HCT116 (cell line): ENCODE measurements at regions not wholly inside any gene's neighbourhood (a gene's known extent, or its start where the extent isn't known, plus 50 kb on each side); places are given as distances from the start of the nearest gene placed in this dataset.

Experiments
- ATAC-seq: fragments of 200-7000 bp; cut with Tn5 transposase; 2 replicates; pipeline ENCODE4 v1.9.1; 2020; ENCODE audit warnings: mild to moderate bottlenecking, moderate library complexity
- BruUV-seq: library from RNA; stranded (reverse); fragments of 400-500 nt; replicated peaks from 2 replicates; lab custom pipeline; 2021; lab: Mats Ljungman, UMichigan
- CTCF ChIA-PET: fragments of 300-600 bp; sonication (Branson Sonifier 250); formaldehyde crosslinking; loops from one replicate; lab custom pipeline; 2021; ENCODE audit warnings: antibody characterized with exemption; lab: Charles Lee
- POLR2A ChIA-PET: fragments of 300-600, 350-600 bp; sonication (Branson Sonifier 250); formaldehyde crosslinking; loops from one replicate; lab custom pipeline; 2021; ENCODE audit warnings: antibody characterized with exemption; lab: Charles Lee
- RAD21 ChIA-PET, 2 experiments: fragments of 300-600 bp; sonication (Branson Sonifier 250); formaldehyde crosslinking; loops; one replicate each; lab custom pipeline; 2023; ENCODE audit warnings: low total read pairs in 2 of 2; ENCODE audit not compliant: uncharacterized antibody in 2 of 2, unreplicated experiment in 2 of 2, low non-redundant PET in 1 of 2; lab: Charles Lee
- DNase-seq: peaks from one replicate; pipeline ENCODE4 v3.0.0-alpha.2; 2010; ENCODE audit warnings: low read depth, low spot score
- H2AFZ ChIP-seq: fragments of 200-600 bp; shearing (Covaris generic), sonication (generic); 2 replicates; pipeline ENCODE4 v1.6.1; 2017; ENCODE audit warnings: low read depth, mixed run types, mixed read lengths, antibody characterized with exemption, low read length; ENCODE audit not compliant: poor library complexity, severe bottlenecking
- H3K27ac ChIP-seq: 2 replicates; pipeline ENCODE4 v1.5.1; 2012; ENCODE audit warnings: low read depth, low read length
- H3K27me3 ChIP-seq: fragments of 200-600 bp; sonication (generic); 2 replicates; pipeline ENCODE4 v1.6.1; 2016; ENCODE audit warnings: mixed run types, low read length, mixed read lengths; ENCODE audit not compliant: insufficient read depth
- H3K36me3 ChIP-seq, 2 experiments: fragments of 200-500 bp in 1 of 2; fragments of 200-600 bp in 1 of 2; sonication (Bioruptor generic) in 1 of 2; sonication (generic) in 1 of 2; 2 replicates each; pipeline versions ENCODE4 v1.5.1 to v1.6.1; 2014 to 2016; ENCODE audit warnings: low read length in 2 of 2, inconsistent platforms in 1 of 2, mixed read lengths in 1 of 2, mixed run types in 1 of 2; ENCODE audit not compliant: insufficient read depth in 2 of 2, control insufficient read depth in 1 of 2
- H3K4me1 ChIP-seq, 2 experiments: fragments of 200-600 bp in 1 of 2; sonication (generic) in 1 of 2; 2 replicates each; pipeline versions ENCODE4 v1.5.1 to v1.6.1; 2012 to 2017; ENCODE audit warnings: low read length in 2 of 2, inconsistent platforms in 1 of 2, mild to moderate bottlenecking in 1 of 2, mixed read lengths in 1 of 2, mixed run types in 1 of 2, moderate library complexity in 1 of 2; ENCODE audit not compliant: insufficient read depth in 2 of 2, control insufficient read depth in 1 of 2
- H3K4me2 ChIP-seq: fragments of 200-600 bp; sonication (generic); 2 replicates; pipeline ENCODE4 v1.6.1; 2017; ENCODE audit warnings: mixed run types, low read length, mixed read lengths
- H3K4me3 ChIP-seq, 2 experiments: fragments of 200-600 bp in 1 of 2; sonication (generic) in 1 of 2; replicated peaks in 1 of 2; 2 replicates each; pipeline ENCODE4 v1.5.1; 2011 to 2016; ENCODE audit warnings: low read length in 2 of 2, control low read depth in 1 of 2, low read depth in 1 of 2, mild to moderate bottlenecking in 1 of 2, mixed read lengths in 1 of 2, mixed run types in 1 of 2
- H3K79me2 ChIP-seq: fragments of 200-600 bp; sonication (generic); 2 replicates; pipeline ENCODE4 v1.6.1; 2017; ENCODE audit warnings: mild to moderate bottlenecking, mixed run types, low read length, moderate library complexity, mixed read lengths; ENCODE audit not compliant: insufficient read depth
- H3K9ac ChIP-seq: fragments of 200-600 bp; sonication (generic); 2 replicates; pipeline ENCODE4 v1.6.1; 2016; ENCODE audit warnings: low read length, mixed read lengths
- H3K9me2 ChIP-seq: fragments of 200-600 bp; sonication (generic), shearing (Covaris generic); 2 replicates; pipeline ENCODE4 v1.6.1; 2017; ENCODE audit warnings: mixed run types, mild to moderate bottlenecking, moderate library complexity; ENCODE audit not compliant: insufficient read depth
- H3K9me3 ChIP-seq, 2 experiments: fragments of 200-500 bp in 1 of 2; fragments of 200-600 bp in 1 of 2; sonication (Bioruptor generic) in 1 of 2; sonication (generic) in 1 of 2; 2 replicates each; pipeline ENCODE4 v1.6.1; 2014 to 2017; ENCODE audit warnings: low read length in 2 of 2, mixed read lengths in 2 of 2, inconsistent platforms in 1 of 2, low read depth in 1 of 2, mild to moderate bottlenecking in 1 of 2, mixed run types in 1 of 2, moderate library complexity in 1 of 2; ENCODE audit not compliant: control insufficient read depth in 1 of 2, insufficient read depth in 1 of 2
- H4K20me1 ChIP-seq: fragments of 200-600 bp; sonication (generic), shearing (Covaris generic); 2 replicates; pipeline ENCODE4 v1.6.1; 2017; ENCODE audit warnings: mixed run types, mild to moderate bottlenecking, moderate library complexity; ENCODE audit not compliant: insufficient read depth
- EGR1 ChIP-seq: IDR thresholded peaks from 2 replicates; pipeline ENCODE4 v1.6.1; 2012; ENCODE audit warnings: low read depth
- EZH2 ChIP-seq: fragments of 200-600 bp; sonication (generic); IDR thresholded peaks from 2 replicates; pipeline ENCODE4 v1.6.1; 2017; ENCODE audit warnings: antibody characterized with exemption, mixed run types
- FOSL1 ChIP-seq: IDR thresholded peaks from 2 replicates; pipeline ENCODE4 v1.6.1; 2012; ENCODE audit warnings: low read depth
- JUND ChIP-seq: IDR thresholded peaks from 2 replicates; pipeline ENCODE4 v1.6.1; 2012
- MAX ChIP-seq: IDR thresholded peaks from 2 replicates; pipeline ENCODE4 v1.6.1; 2012
- POLR2A ChIP-seq: IDR thresholded peaks from 2 replicates; pipeline ENCODE4 v1.7.0; 2011; ENCODE audit warnings: borderline replicate concordance; ENCODE audit not compliant: insufficient read depth, insufficient read length; ENCODE audit errors: extremely low read depth
- SIN3A ChIP-seq: IDR thresholded peaks from 2 replicates; pipeline ENCODE4 v1.6.1; 2012; ENCODE audit warnings: low read depth
- SP1 ChIP-seq: IDR thresholded peaks from 2 replicates; pipeline ENCODE4 v1.6.1; 2012; ENCODE audit warnings: low read depth
- YY1 ChIP-seq: IDR thresholded peaks from 2 replicates; pipeline ENCODE4 v1.6.1; 2011; ENCODE audit warnings: low read length, low read depth, moderate library complexity, mild to moderate bottlenecking; ENCODE audit not compliant: insufficient replicate concordance; ENCODE audit errors: extremely low read depth
- ZFX ChIP-seq: fragments of 450-650 bp; IDR thresholded peaks from 2 replicates; pipeline ENCODE4 v1.6.1; 2017
- intact Hi-C: fragments of 100-400 bp; cut with micrococcal nuclease; formaldehyde crosslinking; loops from 2 replicates; pipeline ENCODE4 v1.10.0; 2022
- TF ChIP-seq, protein P1 (sequence below): IDR thresholded peaks from 2 replicates; pipeline ENCODE4 v1.6.1; 2011; ENCODE audit warnings: mild to moderate bottlenecking, low read length, moderate library complexity; ENCODE audit not compliant: insufficient replicate concordance; ENCODE audit errors: extremely low read depth

GRCh38 chr15:85276508-85276907 lies 103.9 kb upstream of the AKAP13 start:
- no peak for DNase-seq
- H3K9ac ChIP-seq, result no peak overlapping the region
- no peak overlapping the region for H3K4me2 ChIP-seq
- no peaks in the 10 kb centered on the region for H3K9me2 ChIP-seq
- ChIA-PET RAD21 (no interaction called here), POLR2A (no interaction called here), CTCF (no interaction called here)
- H3K36me3 ChIP-seq, result no peaks in the 10 kb centered on the region
- H3K4me1 ChIP-seq, result no peaks in the 10 kb centered on the region
- TF ChIP-seq EZH2, result no peak
- H3K27me3 ChIP-seq, result no peaks in the 10 kb centered on the region
- H3K4me3 ChIP-seq, result no peak overlapping the region
- BruUV-seq, result no TSS peak
- no peaks in the 10 kb centered on the region for H3K9me3 ChIP-seq
- peak overlapping the region; percentile 68 for H2AFZ ChIP-seq
- no peaks in the 10 kb centered on the region for H3K79me2 ChIP-seq
- no peaks in the 10 kb centered on the region for H4K20me1 ChIP-seq
- no peak overlapping the region for H3K27ac ChIP-seq
- intact Hi-C loops, result no loop called here
- no peak for ATAC-seq

- ATAC-seq, result no peak
- H4K20me1 ChIP-seq, result no peaks in the 10 kb centered on the region
- H3K4me3 ChIP-seq, result no peak overlapping the region
- no peak for DNase-seq
- no peak overlapping the region for H3K9ac ChIP-seq
- no peak overlapping the region for H3K4me2 ChIP-seq
- intact Hi-C loops, result no loop called here
- BruUV-seq, result no TSS peak
- ChIA-PET POLR2A (no interaction called here), RAD21 (no interaction called here), CTCF (no interaction called here)
- H3K9me2 ChIP-seq, result no peaks in the 10 kb centered on the region
- H2AFZ ChIP-seq, result no peak overlapping the region
- no peaks in the 10 kb centered on the region for H3K27me3 ChIP-seq
- no peaks in the 10 kb centered on the region for H3K9me3 ChIP-seq
- H3K36me3 ChIP-seq, result no peaks in the 10 kb centered on the region
- TF ChIP-seq EZH2 (no peak), SP1 (no peak), ZFX (no peak), POLR2A (no peak), JUND (no peak), MAX (no peak), FOSL1 (no peak), YY1 (no peak), EGR1 (no peak), SIN3A (no peak)
- TF ChIP-seq, protein P1, sequence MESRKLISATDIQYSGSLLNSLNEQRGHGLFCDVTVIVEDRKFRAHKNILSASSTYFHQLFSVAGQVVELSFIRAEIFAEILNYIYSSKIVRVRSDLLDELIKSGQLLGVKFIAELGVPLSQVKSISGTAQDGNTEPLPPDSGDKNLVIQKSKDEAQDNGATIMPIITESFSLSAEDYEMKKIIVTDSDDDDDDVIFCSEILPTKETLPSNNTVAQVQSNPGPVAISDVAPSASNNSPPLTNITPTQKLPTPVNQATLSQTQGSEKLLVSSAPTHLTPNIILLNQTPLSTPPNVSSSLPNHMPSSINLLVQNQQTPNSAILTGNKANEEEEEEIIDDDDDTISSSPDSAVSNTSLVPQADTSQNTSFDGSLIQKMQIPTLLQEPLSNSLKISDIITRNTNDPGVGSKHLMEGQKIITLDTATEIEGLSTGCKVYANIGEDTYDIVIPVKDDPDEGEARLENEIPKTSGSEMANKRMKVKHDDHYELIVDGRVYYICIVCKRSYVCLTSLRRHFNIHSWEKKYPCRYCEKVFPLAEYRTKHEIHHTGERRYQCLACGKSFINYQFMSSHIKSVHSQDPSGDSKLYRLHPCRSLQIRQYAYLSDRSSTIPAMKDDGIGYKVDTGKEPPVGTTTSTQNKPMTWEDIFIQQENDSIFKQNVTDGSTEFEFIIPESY, result no peak
- no peaks in the 10 kb centered on the region for H3K79me2 ChIP-seq
- H3K27ac ChIP-seq, result no peak overlapping the region
- H3K4me1 ChIP-seq, result no peaks in the 10 kb centered on the region
Measured at GRCh38 chr15:85276921-85277320, 103.5 kb upstream of the AKAP13 start.
